ENCODE measurements at regions not wholly inside any gene's neighbourhood (a gene's known extent, or its start where the extent isn't known, plus 50 kb on each side); places are given as distances from the start of the nearest gene placed in this dataset.

GRCh38 chr1:218886101-218886871 is 287.4 kb upstream of the LYPLAL1 start:
- DNase-seq (ENCODE audit: low read depth, low spot score) (no peak), ATAC-seq (no peak), FAIRE-seq (no peak)
- H3K4me3 ChIP-seq, result no peak overlapping the region
- intact Hi-C loops (cut with micrococcal nuclease; ENCODE audit: unreplicated experiment) (no loop called here), in situ Hi-C loops (cut with MboI) (no loop called here)
- H3K9ac ChIP-seq (ENCODE audit: control insufficient read depth, insufficient read depth, low read length), result no peak overlapping the region
- TF ChIP-seq NR2C2 (IDR thresholded peaks at IDR 0.05; ENCODE audit: borderline replicate concordance, control insufficient read depth, insufficient read length, low read depth) (no peak), E2F4 (IDR thresholded peaks at IDR 0.05; ENCODE audit: low read depth, low read length) (no peak), SUZ12 (IDR thresholded peaks at IDR 0.05; ENCODE audit: unreplicated experiment) (no peak), NR2F1 (conservative IDR thresholded peaks at IDR 0.05) (no peak), CTCF (IDR thresholded peaks at IDR 0.05 in 2 of 3, conservative IDR thresholded peaks at IDR 0.05 in 1 of 3; ENCODE audit: control insufficient read depth in 2 of 3, extremely low read depth in 1 of 3, insufficient read depth in 1 of 3, low read depth in 3 of 3, low read length in 3 of 3) (no peak), EP300 (IDR thresholded peaks at IDR 0.05; ENCODE audit: borderline replicate concordance in 1 of 2, control insufficient read depth in 1 of 2, low read depth in 2 of 2, low read length in 2 of 2) (no peak), RELB (IDR thresholded peaks at IDR 0.05; ENCODE audit: low read depth) (no peak), MAX (IDR thresholded peaks at IDR 0.05; ENCODE audit: low read depth, low read length) (no peak), NFYA (IDR thresholded peaks at IDR 0.05; ENCODE audit: borderline replicate concordance, low read depth, low read length) (no peak), ATF2 (IDR thresholded peaks at IDR 0.05; ENCODE audit: low read length) (no peak), MTA2 (IDR thresholded peaks at IDR 0.05; ENCODE audit: low read depth) (no peak), YBX1 (IDR thresholded peaks at IDR 0.05) (no peak), SMARCA5 (IDR thresholded peaks at IDR 0.05) (no peak)
- H4K20me1 ChIP-seq (ENCODE audit: control insufficient read depth, insufficient read depth), result no peaks in the 10 kb centered on the region
- no peaks in the 10 kb centered on the region for H3K9me3 ChIP-seq (replicated peaks; ENCODE audit: control insufficient read depth, insufficient read depth, low read length)
- CTCF ChIA-PET, result no interaction called here
- no peak overlapping the region for H2AFZ ChIP-seq (ENCODE audit: control insufficient read depth, low read depth, low read length)
- 22% methylated on average over 6 of the region's 6 CpGs for WGBS (ENCODE audit: insufficient coverage, insufficient replicate concordance, low lambda C conversion rate, missing lambda C conversion rate)
- RAD21 ChIA-PET (ENCODE audit: unreplicated experiment), result no interaction called here
- H3K79me2 ChIP-seq (ENCODE audit: control insufficient read depth, insufficient read depth, low read length), result no peaks in the 10 kb centered on the region
- POLR2A ChIA-PET, result no interaction called here
- no peak overlapping the region for H3K27ac ChIP-seq (ENCODE audit: control insufficient read depth, insufficient read depth)
- no peaks in the 10 kb centered on the region for H3K27me3 ChIP-seq (replicated peaks in 1 of 2; ENCODE audit: control insufficient read depth in 2 of 2, insufficient read depth in 2 of 2, low read length in 1 of 2)
- no TSS peak for BruUV-seq (replicated peaks)
- H3K4me2 ChIP-seq (ENCODE audit: control insufficient read depth, insufficient read depth), result no peak overlapping the region
- H3K36me3 ChIP-seq (ENCODE audit: control insufficient read depth in 2 of 2, insufficient read depth in 2 of 2, low read length in 1 of 2), result no peaks in the 10 kb centered on the region
- H3K4me1 ChIP-seq (ENCODE audit: control insufficient read depth, insufficient read depth, low read length), result no peaks in the 10 kb centered on the region
- SMC1A ChIA-PET (ENCODE audit: uncharacterized antibody, unreplicated experiment), result interaction anchor here (0.7 to 1.0 kb wide), 2 partner anchors 10 to 101 kb away, joined by 3 to 7 read pairs; no protein-coding TSS in a partner anchor

Data from GM12878 (cell line).